CD4-positive, alpha-beta T cell (primary cell): ENCODE measurements at regions not wholly inside any gene's neighbourhood (a gene's known extent, or its start where the extent isn't known, plus 50 kb on each side); places are given as distances from the start of the nearest gene placed in this dataset.

ENCODE experiments used
- ATAC-seq: fragments of 200-7000 bp; cut with Tn5 transposase; one replicate; pipeline ENCODE4 v1.10.0; 2022; ENCODE audit warnings: mild to moderate bottlenecking; ENCODE audit not compliant: poor library complexity
- CTCF ChIA-PET: fragments of 350-600 bp; sonication (Branson Sonifier 250); formaldehyde crosslinking; loops from one replicate; lab custom pipeline; 2021; ENCODE audit warnings: antibody characterized with exemption, inconsistent platforms; lab: Charles Lee
- POLR2A ChIA-PET: fragments of 350-600 bp; sonication (Branson Sonifier 250); formaldehyde crosslinking; loops from one replicate; lab custom pipeline; 2021; ENCODE audit warnings: antibody characterized with exemption, inconsistent platforms; lab: Charles Lee
- DNase-seq, 14 experiments: peaks; one replicate each; pipeline ENCODE4 v3.0.0-alpha.2; 2013 to 2020; ENCODE audit warnings: mixed read lengths in 2 of 14
- H3K27ac ChIP-seq, 2 donors: one replicate each; pipeline versions ENCODE4 v1.5.1 to v1.7.0; 2013; ENCODE audit warnings: low read length in 2 of 2, low read depth in 1 of 2, mild to moderate bottlenecking in 1 of 2
- H3K27me3 ChIP-seq, 2 experiments: 1 replicate in 1 of 2; 2 replicates in 1 of 2; pipeline versions ENCODE4 v1.6.1 to v1.7.0; 2013; ENCODE audit warnings: low read length in 2 of 2, control low read depth in 1 of 2, mild to moderate bottlenecking in 1 of 2, moderate library complexity in 1 of 2; ENCODE audit not compliant: insufficient read depth in 2 of 2, control insufficient read depth in 1 of 2
- H3K36me3 ChIP-seq: one replicate; pipeline ENCODE4 v1.6.1; 2013; ENCODE audit warnings: low read length, control low read depth; ENCODE audit not compliant: insufficient read depth
- H3K4me1 ChIP-seq: one replicate; pipeline ENCODE4 v1.6.1; 2013; ENCODE audit warnings: low read length, control low read depth; ENCODE audit not compliant: insufficient read depth
- H3K4me3 ChIP-seq: one replicate; pipeline ENCODE4 v1.5.1; 2013; ENCODE audit warnings: mild to moderate bottlenecking, low read length, moderate library complexity
- H3K9me3 ChIP-seq, 2 experiments: 1 replicate in 1 of 2; 2 replicates in 1 of 2; pipeline versions ENCODE4 v1.6.1 to v1.7.0; 2013; ENCODE audit warnings: low read length in 2 of 2, mild to moderate bottlenecking in 2 of 2, control low read depth in 1 of 2, moderate library complexity in 1 of 2; ENCODE audit not compliant: control insufficient read depth in 1 of 2, insufficient read depth in 1 of 2
- H3K27ac Mint-ChIP-seq: one replicate; pipeline ENCODE4 v1.8.0; 2020; ENCODE audit warnings: mixed read lengths
- H3K27me3 Mint-ChIP-seq: one replicate; pipeline ENCODE4 v1.8.0; 2021; ENCODE audit warnings: mixed read lengths
- H3K36me3 Mint-ChIP-seq: one replicate; pipeline ENCODE4 v1.8.0; 2021; ENCODE audit warnings: low read depth, mixed read lengths
- H3K4me1 Mint-ChIP-seq: one replicate; pipeline ENCODE4 v1.8.0; 2021; ENCODE audit warnings: low read depth, mixed read lengths
- H3K4me3 Mint-ChIP-seq: one replicate; pipeline ENCODE4 v1.8.0; 2020; ENCODE audit warnings: mild to moderate bottlenecking, mixed read lengths
- H3K9me3 Mint-ChIP-seq: one replicate; pipeline ENCODE4 v1.8.0; 2020; ENCODE audit warnings: mixed read lengths
- CTCF ChIP-seq: fragments of 200-600 bp; IDR thresholded peaks from one replicate; pipeline ENCODE4 v1.8.0; 2022; ENCODE audit warnings: antibody characterized with exemption, mild to moderate bottlenecking
- intact Hi-C, 2 experiments: fragments of 100-400 bp; cut with DNase I in 1 of 2; cut with micrococcal nuclease in 1 of 2; formaldehyde crosslinking; loops; one replicate each; pipeline versions ENCODE4 v1.15.1 to v1.9.0; 2023 to 2025; cut with DNase I, micrococcal nuclease

DNA sequence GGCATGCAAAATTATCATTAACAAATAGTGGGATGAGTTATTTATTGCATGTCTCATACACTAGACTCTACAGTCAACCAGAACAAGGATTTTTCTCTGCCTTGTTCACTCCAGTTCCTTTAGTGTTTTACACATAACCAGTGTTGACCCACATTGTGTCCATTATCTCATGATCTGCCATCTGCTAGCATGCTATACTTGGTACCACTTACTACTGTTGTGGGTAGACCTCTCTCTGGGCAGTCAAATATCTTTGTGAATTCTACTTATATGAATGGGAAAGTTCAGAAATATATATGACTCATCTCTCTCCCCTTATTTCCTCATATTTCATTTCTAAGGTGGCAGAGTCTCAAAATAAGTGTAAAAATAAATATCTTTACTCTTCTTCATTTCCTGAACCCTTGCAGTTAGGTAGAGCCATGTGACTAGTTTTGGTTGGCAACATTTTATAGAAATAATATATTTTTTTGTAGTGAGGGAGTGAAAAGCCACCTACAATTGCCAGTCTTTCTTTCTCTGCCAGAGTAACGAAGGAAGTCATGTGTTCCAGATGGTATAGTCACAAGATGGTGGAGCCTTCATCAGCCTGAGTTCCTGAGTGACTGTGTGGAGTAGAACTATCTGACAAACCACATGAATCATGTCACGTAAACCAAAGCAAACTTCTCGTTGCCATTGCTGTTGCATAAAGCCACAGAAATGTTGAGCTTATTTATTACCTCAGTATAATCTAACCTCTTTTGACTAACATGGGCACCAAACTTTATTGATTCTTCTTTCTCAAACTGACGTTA lies 704.0 kb downstream of the RNF144A start:
- no peaks in the 10 kb centered on the region for H3K27me3 ChIP-seq
- H3K27ac ChIP-seq: no peak overlapping the region
- no peaks in the 10 kb centered on the region for H3K36me3 ChIP-seq
- no peak for DNase-seq
- Mint-ChIP-seq H3K4me3 (no peak overlapping the region), H3K36me3 (no peaks in the 10 kb centered on the region), H3K27me3 (no peaks in the 10 kb centered on the region), H3K27ac (no peak overlapping the region), H3K4me1 (no peaks in the 10 kb centered on the region), H3K9me3 (peaks cover 3% of the 10 kb centered on the region)
- H3K9me3 ChIP-seq: no peaks in the 10 kb centered on the region
- H3K4me1 ChIP-seq: no peaks in the 10 kb centered on the region
- ChIA-PET CTCF (no interaction called here), POLR2A (no interaction called here)
- ATAC-seq: no peak
- intact Hi-C loops: no loop called here
- no peak overlapping the region for H3K4me3 ChIP-seq
- no peak for TF ChIP-seq CTCF

DNA sequence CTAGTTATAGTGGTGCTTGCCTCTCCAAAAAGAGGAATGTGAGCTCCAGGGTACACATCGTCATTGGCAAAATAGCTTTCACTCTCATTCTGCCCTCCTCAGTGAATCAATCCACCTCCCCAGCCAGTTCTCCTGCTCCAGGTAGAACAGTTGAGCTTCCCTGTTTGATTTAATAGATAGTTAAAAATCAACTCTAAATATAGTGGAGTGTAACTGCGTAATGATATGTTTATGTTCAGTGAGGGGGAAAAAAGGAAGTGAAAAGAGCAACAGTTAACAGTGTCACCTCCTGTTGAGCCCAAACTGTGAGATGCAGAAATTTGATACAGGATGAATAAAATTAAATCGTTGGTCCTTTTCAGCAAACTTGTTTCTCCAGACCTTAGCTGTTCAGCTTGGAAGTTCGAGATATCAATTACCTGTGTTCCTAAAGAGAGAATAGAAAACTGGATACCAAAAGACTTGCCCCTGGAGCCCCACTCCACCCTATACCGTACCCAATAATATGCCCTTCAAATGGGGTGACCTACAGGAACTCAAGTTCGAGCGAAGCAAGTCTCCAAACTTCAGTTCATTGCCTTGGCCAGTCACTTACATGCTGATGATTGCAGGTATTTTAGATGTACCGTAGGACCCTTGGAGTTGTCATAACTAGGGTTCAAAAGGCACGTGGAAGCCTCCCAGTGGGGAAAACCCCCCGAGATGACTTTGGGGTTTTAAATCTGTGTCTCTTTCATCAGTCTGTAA lies 708.4 kb downstream of the RNF144A start:
- DNase-seq (no peak), ATAC-seq (no peak)
- H3K4me1 Mint-ChIP-seq: no peaks in the 10 kb centered on the region
- no peaks in the 10 kb centered on the region for H3K27me3 Mint-ChIP-seq
- ChIA-PET POLR2A (interaction anchor here (1.3 kb wide), 1 partner anchor 13 kb away, joined by 3 read pairs; no protein-coding TSS in a partner anchor), CTCF (no interaction called here)
- no peak overlapping the region for H3K4me3 Mint-ChIP-seq
- Histone ChIP-seq H3K4me3 (no peak overlapping the region), H3K9me3 (no peaks in the 10 kb centered on the region), H3K27me3 (no peaks in the 10 kb centered on the region), H3K4me1 (no peaks in the 10 kb centered on the region), H3K36me3 (no peaks in the 10 kb centered on the region), H3K27ac (no peak overlapping the region)
- peaks cover 3% of the 10 kb centered on the region for H3K9me3 Mint-ChIP-seq
- no peak for TF ChIP-seq CTCF
- H3K27ac Mint-ChIP-seq: no peak overlapping the region
- intact Hi-C loops: no loop called here
- H3K36me3 Mint-ChIP-seq: no peaks in the 10 kb centered on the region

GRCh38 chr2:7626139-7626537 lies 708.9 kb downstream of the RNF144A start:
- no peaks in the 10 kb centered on the region for H3K9me3 ChIP-seq
- H3K27ac ChIP-seq: no peak overlapping the region
- H3K27me3 Mint-ChIP-seq: no peaks in the 10 kb centered on the region
- H3K4me1 ChIP-seq: no peaks in the 10 kb centered on the region
- no peaks in the 10 kb centered on the region for H3K36me3 ChIP-seq
- no peaks in the 10 kb centered on the region for H3K36me3 Mint-ChIP-seq
- H3K4me1 Mint-ChIP-seq: no peaks in the 10 kb centered on the region
- CTCF ChIA-PET: no interaction called here
- no peak for TF ChIP-seq CTCF
- H3K27ac Mint-ChIP-seq: no peak overlapping the region
- no peak overlapping the region for H3K4me3 ChIP-seq
- no peak for DNase-seq
- intact Hi-C loops: no loop called here
- H3K27me3 ChIP-seq: no peaks in the 10 kb centered on the region
- POLR2A ChIA-PET: no interaction called here
- H3K4me3 Mint-ChIP-seq: no peak overlapping the region
- peaks cover under 1% of the 10 kb centered on the region for H3K9me3 Mint-ChIP-seq
- no peak for ATAC-seq
